Peyer's patch (tissue), 4 donors: ENCODE measurements at regions not wholly inside any gene's neighbourhood (a gene's known extent, or its start where the extent isn't known, plus 50 kb on each side); places are given as distances from the start of the nearest gene placed in this dataset.

Source experiments
- DNase-seq, 3 donors: peaks; one replicate each; pipeline ENCODE4 v3.0.0-alpha.2; 2017 to 2019
- H3K27ac ChIP-seq, 4 donors: fragments of 200-600 bp; sonication (generic); one replicate each; pipeline ENCODE4 v1.5.1; 2016 to 2019
- H3K27me3 ChIP-seq, 2 donors: fragments of 200-600 bp; sonication (generic); one replicate each; pipeline ENCODE4 v1.5.1; 2019
- H3K36me3 ChIP-seq, 3 donors: fragments of 200-600 bp; sonication (generic); one replicate each; pipeline ENCODE4 v1.5.1; 2016 to 2019
- H3K4me1 ChIP-seq, 4 donors: fragments of 200-600 bp; sonication (generic); one replicate each; pipeline ENCODE4 v1.5.1; 2016 to 2019
- H3K4me3 ChIP-seq, 4 donors: fragments of 200-600 bp; sonication (generic); 1 replicate in 3 of 4; 2 replicates in 1 of 4; pipeline ENCODE4 v1.5.1; 2016 to 2019; ENCODE audit warnings: mild to moderate bottlenecking in 1 of 4
- H3K9me3 ChIP-seq, 4 donors: fragments of 200-600 bp; sonication (generic); one replicate each; pipeline ENCODE4 v1.5.1; 2016 to 2019; ENCODE audit warnings: mild to moderate bottlenecking in 1 of 4
- POLR2A ChIP-seq, 2 donors: fragments of 450-650 bp; IDR thresholded peaks; one replicate each; pipeline ENCODE4 v1.5.1; 2017; ENCODE audit warnings: antibody characterized with exemption in 2 of 2, mild to moderate bottlenecking in 2 of 2, moderate library complexity in 2 of 2
- TF ChIP-seq, protein P1 (sequence below), 6 experiments: fragments of 450-650 bp in 4 of 6; fragments of 200-600 bp in 2 of 6; sonication (generic) in 1 of 6; IDR thresholded peaks; one replicate each; pipeline ENCODE4 v1.5.1; 2017 to 2019; ENCODE audit warnings: antibody characterized with exemption in 6 of 6, mild to moderate bottlenecking in 3 of 6, moderate library complexity in 1 of 6

DNA sequence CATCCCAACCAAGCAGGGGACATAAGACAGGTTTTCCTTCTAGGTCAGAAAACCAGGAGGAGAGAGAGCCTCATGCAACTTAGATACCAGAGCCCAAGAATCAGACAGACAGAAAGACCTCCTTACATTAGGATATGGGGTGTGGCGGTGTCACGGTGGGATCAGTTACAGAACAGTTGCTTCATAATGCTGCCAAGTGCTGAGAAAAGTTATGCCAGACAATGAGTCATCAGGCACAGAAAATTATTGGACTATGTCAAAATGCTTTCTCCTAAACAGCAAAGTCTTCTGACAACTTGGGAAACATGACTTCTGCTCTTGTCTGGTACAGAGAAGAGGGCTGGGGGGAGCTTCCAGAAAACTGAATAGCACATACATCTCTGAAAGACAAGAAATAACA is 1120.2 kb upstream of the TMPRSS15 start:
- Histone ChIP-seq H3K9me3 (no peaks in the 10 kb centered on the region), H3K4me1 (no peaks in the 10 kb centered on the region), H3K27me3 (no peaks in the 10 kb centered on the region), H3K4me3 (no peak overlapping the region), H3K27ac (no peak overlapping the region), H3K36me3 (no peaks in the 10 kb centered on the region)
- no peak for DNase-seq
- TF ChIP-seq POLR2A (IDR thresholded peaks at IDR 0.05): no peak
- TF ChIP-seq, protein P1, sequence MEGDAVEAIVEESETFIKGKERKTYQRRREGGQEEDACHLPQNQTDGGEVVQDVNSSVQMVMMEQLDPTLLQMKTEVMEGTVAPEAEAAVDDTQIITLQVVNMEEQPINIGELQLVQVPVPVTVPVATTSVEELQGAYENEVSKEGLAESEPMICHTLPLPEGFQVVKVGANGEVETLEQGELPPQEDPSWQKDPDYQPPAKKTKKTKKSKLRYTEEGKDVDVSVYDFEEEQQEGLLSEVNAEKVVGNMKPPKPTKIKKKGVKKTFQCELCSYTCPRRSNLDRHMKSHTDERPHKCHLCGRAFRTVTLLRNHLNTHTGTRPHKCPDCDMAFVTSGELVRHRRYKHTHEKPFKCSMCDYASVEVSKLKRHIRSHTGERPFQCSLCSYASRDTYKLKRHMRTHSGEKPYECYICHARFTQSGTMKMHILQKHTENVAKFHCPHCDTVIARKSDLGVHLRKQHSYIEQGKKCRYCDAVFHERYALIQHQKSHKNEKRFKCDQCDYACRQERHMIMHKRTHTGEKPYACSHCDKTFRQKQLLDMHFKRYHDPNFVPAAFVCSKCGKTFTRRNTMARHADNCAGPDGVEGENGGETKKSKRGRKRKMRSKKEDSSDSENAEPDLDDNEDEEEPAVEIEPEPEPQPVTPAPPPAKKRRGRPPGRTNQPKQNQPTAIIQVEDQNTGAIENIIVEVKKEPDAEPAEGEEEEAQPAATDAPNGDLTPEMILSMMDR (IDR thresholded peaks at IDR 0.05): no peak

DNA sequence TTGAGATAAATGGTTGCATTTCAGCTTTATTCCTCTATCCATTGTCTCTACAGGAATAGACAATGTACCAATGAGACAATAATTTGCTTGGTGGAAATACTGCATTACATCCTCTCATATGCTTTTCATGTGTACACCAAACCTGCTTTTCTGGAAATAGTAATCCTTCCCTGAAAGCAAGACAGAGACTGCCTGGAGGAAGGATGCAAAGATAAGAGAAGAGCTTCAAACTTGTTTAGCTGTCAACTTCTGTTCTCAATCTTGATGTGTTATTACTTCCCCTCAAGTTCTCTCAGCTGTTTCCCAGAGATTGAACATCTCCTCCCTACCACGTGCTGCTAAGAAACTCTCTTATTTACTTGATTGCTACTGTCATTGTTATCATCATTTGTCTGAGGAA is 1125.4 kb upstream of the TMPRSS15 start:
- Histone ChIP-seq H3K9me3 (no peaks in the 10 kb centered on the region), H3K4me1 (no peaks in the 10 kb centered on the region), H3K4me3 (no peak overlapping the region), H3K36me3 (no peaks in the 10 kb centered on the region), H3K27ac (no peak overlapping the region), H3K27me3 (no peaks in the 10 kb centered on the region)
- TF ChIP-seq, protein P1 (IDR thresholded peaks at IDR 0.05): no peak
- TF ChIP-seq POLR2A (IDR thresholded peaks at IDR 0.05): no peak
- DNase-seq: no peak

DNA sequence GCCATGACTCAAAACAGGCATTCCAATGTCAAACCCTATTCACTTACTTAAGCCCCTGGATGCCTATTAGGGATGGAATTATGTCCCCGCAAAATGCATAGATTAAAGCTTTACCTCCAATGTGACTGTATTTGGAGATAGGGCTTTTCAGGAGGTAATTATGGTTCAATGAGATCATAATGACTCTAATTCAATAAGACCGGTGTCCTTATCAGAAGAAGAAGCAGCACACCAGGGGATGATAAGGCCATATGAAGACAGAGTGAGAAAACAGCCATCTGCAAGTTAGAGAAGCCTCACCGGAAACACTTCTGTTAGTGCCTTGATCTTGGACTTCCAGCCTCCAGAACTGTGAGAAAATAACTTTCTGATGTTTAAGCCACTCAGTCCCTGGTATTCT is 1131.8 kb upstream of the TMPRSS15 start:
- H3K27me3 ChIP-seq: no peaks in the 10 kb centered on the region
- H3K27ac ChIP-seq: no peak overlapping the region
- no peaks in the 10 kb centered on the region for H3K4me1 ChIP-seq
- DNase-seq: no peak
- TF ChIP-seq, protein P1 (IDR thresholded peaks at IDR 0.05): no peak
- no peak for TF ChIP-seq POLR2A (IDR thresholded peaks at IDR 0.05)
- H3K9me3 ChIP-seq: no peaks in the 10 kb centered on the region
- H3K4me3 ChIP-seq: no peak overlapping the region
- no peaks in the 10 kb centered on the region for H3K36me3 ChIP-seq

DNA sequence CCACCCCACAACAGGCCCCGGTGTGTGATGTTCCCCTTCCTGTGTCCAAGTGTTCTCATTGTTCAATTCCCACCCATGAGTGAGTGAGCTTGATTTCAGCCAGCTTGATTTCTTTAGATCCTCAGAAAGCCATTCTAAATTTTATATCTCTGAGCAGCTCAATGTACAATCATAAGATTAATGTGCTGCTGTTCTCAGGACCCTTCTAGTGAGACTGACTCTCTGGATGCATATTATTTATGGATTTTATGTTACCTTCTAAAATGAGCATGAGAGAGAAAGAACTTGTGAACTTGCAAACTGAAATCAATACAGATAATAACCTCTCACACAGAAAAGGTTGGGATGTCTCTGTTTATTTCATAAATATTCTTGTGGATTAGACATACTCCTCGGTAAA is 1133.5 kb upstream of the TMPRSS15 start:
- H3K27me3 ChIP-seq: no peaks in the 10 kb centered on the region
- TF ChIP-seq POLR2A (IDR thresholded peaks at IDR 0.05): no peak
- TF ChIP-seq, protein P1 (IDR thresholded peaks at IDR 0.05): no peak
- no peaks in the 10 kb centered on the region for H3K36me3 ChIP-seq
- no peak for DNase-seq
- no peak overlapping the region for H3K4me3 ChIP-seq
- no peaks in the 10 kb centered on the region for H3K4me1 ChIP-seq
- no peak overlapping the region for H3K27ac ChIP-seq
- H3K9me3 ChIP-seq: no peaks in the 10 kb centered on the region

DNA sequence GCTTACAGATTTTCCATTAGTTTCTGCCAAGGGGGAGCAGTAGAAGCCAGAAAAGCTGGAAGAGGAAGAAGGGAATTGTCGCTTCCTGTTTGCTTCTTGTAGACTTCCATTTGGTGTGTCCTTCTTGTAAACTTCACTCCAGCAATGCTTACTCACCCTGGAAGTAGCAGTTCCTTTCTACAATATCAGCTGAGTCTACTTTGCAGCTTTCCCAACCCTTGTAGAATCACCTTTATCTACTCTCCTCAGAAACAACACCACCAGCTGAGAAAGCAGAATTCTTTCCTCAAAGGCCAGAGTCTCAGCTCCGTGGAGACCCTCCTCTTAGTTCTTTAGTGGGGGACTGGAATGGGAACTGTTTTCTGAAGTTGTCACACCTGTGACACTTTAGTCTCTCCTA is 1136.7 kb upstream of the TMPRSS15 start:
- DNase-seq: no peak
- no peaks in the 10 kb centered on the region for H3K4me1 ChIP-seq

More for the DNA sequence above, 1136.7 kb upstream of the TMPRSS15 start:
- Histone ChIP-seq H3K36me3 (no peaks in the 10 kb centered on the region), H3K27ac (no peak overlapping the region), H3K4me3 (no peak overlapping the region), H3K9me3 (no peaks in the 10 kb centered on the region), H3K27me3 (no peaks in the 10 kb centered on the region)
- TF ChIP-seq, protein P1 (IDR thresholded peaks at IDR 0.05): no peak
- TF ChIP-seq POLR2A (IDR thresholded peaks at IDR 0.05): no peak
